Astrocyte (in vitro differentiated cells and primary cell): ENCODE measurements at regions not wholly inside any gene's neighbourhood (a gene's known extent, or its start where the extent isn't known, plus 50 kb on each side); places are given as distances from the start of the nearest gene placed in this dataset.

Experiments used
- DNase-seq: peaks from one replicate; pipeline ENCODE4 v3.0.0-alpha.2; 2010; ENCODE audit warnings: low read depth
- FAIRE-seq: peaks from 2 replicates; lab custom pipeline; 2011; peaks lifted over from hg19 to GRCh38; lab: Jason Lieb, UNC
- H2AFZ ChIP-seq: 2 replicates; pipeline ENCODE4 v1.6.0; 2012; ENCODE audit warnings: low read depth, low read length, inconsistent platforms
- H3K27ac ChIP-seq: 2 replicates; pipeline ENCODE4 v1.5.1; 2011; ENCODE audit warnings: low read depth, low read length, inconsistent platforms
- H3K27me3 ChIP-seq: 2 replicates; pipeline ENCODE4 v1.6.0; 2011; ENCODE audit warnings: low read length, inconsistent platforms; ENCODE audit not compliant: insufficient read depth
- H3K36me3 ChIP-seq: 2 replicates; pipeline ENCODE4 v1.5.1; 2011; ENCODE audit warnings: low read length, inconsistent platforms; ENCODE audit not compliant: insufficient read depth
- H3K4me1 ChIP-seq: 2 replicates; pipeline ENCODE4 v1.5.1; 2011; ENCODE audit warnings: low read length, inconsistent platforms; ENCODE audit not compliant: insufficient read depth
- H3K4me2 ChIP-seq: 2 replicates; pipeline ENCODE4 v1.6.0; 2012; ENCODE audit warnings: low read length, inconsistent platforms
- H3K4me3 ChIP-seq: 2 replicates; pipeline ENCODE4 v1.5.1; 2011; ENCODE audit warnings: low read depth, mild to moderate bottlenecking, low read length, inconsistent platforms; ENCODE audit not compliant: insufficient read depth
- H3K79me2 ChIP-seq: 2 replicates; pipeline ENCODE4 v1.6.0; 2012; ENCODE audit warnings: mild to moderate bottlenecking, low read length, inconsistent platforms; ENCODE audit not compliant: insufficient read depth
- H3K9ac ChIP-seq: 2 replicates; pipeline ENCODE4 v1.6.0; 2012; ENCODE audit warnings: mild to moderate bottlenecking, low read length, inconsistent platforms
- H3K9me3 ChIP-seq: 2 replicates; pipeline ENCODE4 v1.5.1; 2012; ENCODE audit warnings: low read depth, mild to moderate bottlenecking, low read length, inconsistent platforms; ENCODE audit not compliant: insufficient read depth
- H4K20me1 ChIP-seq: 2 replicates; pipeline ENCODE4 v1.6.0; 2012; ENCODE audit warnings: low read length, inconsistent platforms; ENCODE audit not compliant: insufficient read depth
- H3K27ac Mint-ChIP-seq: one replicate; pipeline ENCODE4 v1.8.0; 2021; ENCODE audit warnings: mild to moderate bottlenecking, mixed read lengths; ENCODE audit not compliant: unreplicated experiment
- H3K27me3 Mint-ChIP-seq: one replicate; pipeline ENCODE4 v1.8.0; 2021; ENCODE audit warnings: low read depth, mixed read lengths; ENCODE audit not compliant: unreplicated experiment
- H3K36me3 Mint-ChIP-seq: one replicate; pipeline ENCODE4 v1.8.0; 2021; ENCODE audit warnings: low read depth, mixed read lengths; ENCODE audit not compliant: unreplicated experiment
- H3K4me1 Mint-ChIP-seq: one replicate; pipeline ENCODE4 v1.8.0; 2021; ENCODE audit warnings: low read depth, mixed read lengths; ENCODE audit not compliant: unreplicated experiment
- H3K4me3 Mint-ChIP-seq: one replicate; pipeline ENCODE4 v1.8.0; 2021; ENCODE audit warnings: mild to moderate bottlenecking, moderate library complexity, mixed read lengths; ENCODE audit not compliant: unreplicated experiment
- H3K9me3 Mint-ChIP-seq: one replicate; pipeline ENCODE4 v1.8.0; 2021; ENCODE audit warnings: mild to moderate bottlenecking, mixed read lengths; ENCODE audit not compliant: unreplicated experiment
- CTCF ChIP-seq: IDR thresholded peaks from 2 replicates; pipeline ENCODE4 v1.5.1; 2011; ENCODE audit warnings: low read depth, mild to moderate bottlenecking, inconsistent platforms, low read length, moderate library complexity; ENCODE audit not compliant: insufficient read depth
- EZH2 ChIP-seq: IDR thresholded peaks from 2 replicates; pipeline ENCODE4 v1.6.1; 2012; ENCODE audit warnings: mild to moderate bottlenecking, low read length, inconsistent platforms; ENCODE audit not compliant: insufficient read depth

- H3K9me3 Mint-ChIP-seq, result no peaks in the 10 kb centered on the region
- H3K4me1 Mint-ChIP-seq, result no peaks in the 10 kb centered on the region
- H3K27me3 Mint-ChIP-seq, result no peaks in the 10 kb centered on the region
- H3K27me3 ChIP-seq, result no peaks in the 10 kb centered on the region
- H3K9ac ChIP-seq, result no peak overlapping the region
- H3K4me1 ChIP-seq, result no peaks in the 10 kb centered on the region
- H2AFZ ChIP-seq, result no peak overlapping the region
- H3K27ac Mint-ChIP-seq, result no peak overlapping the region
- no peaks in the 10 kb centered on the region for H3K79me2 ChIP-seq
- H3K4me3 Mint-ChIP-seq, result no peak overlapping the region
- H3K4me3 ChIP-seq, result no peak overlapping the region
- H3K9me3 ChIP-seq, result no peaks in the 10 kb centered on the region
- no peak for FAIRE-seq
- no peak for DNase-seq
- TF ChIP-seq EZH2 (no peak), CTCF (no peak)
- no peaks in the 10 kb centered on the region for H3K36me3 ChIP-seq
- H4K20me1 ChIP-seq, result no peaks in the 10 kb centered on the region
- H3K36me3 Mint-ChIP-seq, result no peaks in the 10 kb centered on the region
- H3K4me2 ChIP-seq, result no peak overlapping the region
- H3K27ac ChIP-seq, result no peak overlapping the region
Observed at GRCh38 chr4:111216791-111217190, 593.9 kb upstream of the PITX2 start.

- TF ChIP-seq CTCF (no peak), EZH2 (no peak)
- FAIRE-seq, result no peak
- H3K27ac ChIP-seq, result no peak overlapping the region
Observed at GRCh38 chr4:111221371-111221770, 598.5 kb upstream of the PITX2 start.

GRCh38 chr4:111228396-111228795, 605.5 kb upstream of the PITX2 start:
- DNase-seq (peak; percentile 57), FAIRE-seq (no peak)
- Mint-ChIP-seq H3K36me3 (no peaks in the 10 kb centered on the region), H3K27me3 (no peaks in the 10 kb centered on the region), H3K27ac (peak overlapping the region; percentile 10), H3K9me3 (peaks cover 6% of the 10 kb centered on the region), H3K4me1 (peaks cover 27% of the 10 kb centered on the region), H3K4me3 (no peak overlapping the region)
- Histone ChIP-seq H2AFZ (no peak overlapping the region), H3K79me2 (no peaks in the 10 kb centered on the region), H3K4me1 (peaks cover 10% of the 10 kb centered on the region), H3K4me2 (peak overlapping the region; percentile 54), H3K27me3 (no peaks in the 10 kb centered on the region), H3K27ac (peak overlapping the region; percentile 47), H3K4me3 (no peak overlapping the region), H3K9me3 (no peaks in the 10 kb centered on the region), H3K36me3 (no peaks in the 10 kb centered on the region), H3K9ac (no peak overlapping the region), H4K20me1 (no peaks in the 10 kb centered on the region)
- no peak for TF ChIP-seq CTCF
- no peak for TF ChIP-seq EZH2

More at GRCh38 chr4:111221371-111221770, 598.5 kb upstream of the PITX2 start:
- no peaks in the 10 kb centered on the region for H3K27me3 ChIP-seq
- DNase-seq, result no peak
- no peak overlapping the region for H3K4me2 ChIP-seq
- no peaks in the 10 kb centered on the region for H3K4me1 ChIP-seq
- Mint-ChIP-seq H3K36me3 (no peaks in the 10 kb centered on the region), H3K4me1 (no peaks in the 10 kb centered on the region), H3K4me3 (no peak overlapping the region), H3K9me3 (no peaks in the 10 kb centered on the region), H3K27me3 (no peaks in the 10 kb centered on the region), H3K27ac (no peak overlapping the region)
- H3K4me3 ChIP-seq, result no peak overlapping the region
- H4K20me1 ChIP-seq, result no peaks in the 10 kb centered on the region
- no peak overlapping the region for H3K9ac ChIP-seq
- no peaks in the 10 kb centered on the region for H3K36me3 ChIP-seq
- H3K79me2 ChIP-seq, result no peaks in the 10 kb centered on the region
- no peaks in the 10 kb centered on the region for H3K9me3 ChIP-seq
- H2AFZ ChIP-seq, result no peak overlapping the region
